Loucy (cell line): ENCODE measurements at regions not wholly inside any gene's neighbourhood (a gene's known extent, or its start where the extent isn't known, plus 50 kb on each side); places are given as distances from the start of the nearest gene placed in this dataset.

Experiments used
- H2AFZ ChIP-seq: fragments of 200-600 bp; sonication (generic); 2 replicates; pipeline ENCODE4 v1.6.0; 2016; ENCODE audit warnings: antibody characterized with exemption, mild to moderate bottlenecking, low read length, moderate library complexity
- H3F3A ChIP-seq: fragments of 200-600 bp; 2 replicates; pipeline ENCODE4 v1.6.0; 2016; ENCODE audit warnings: antibody characterized with exemption, low read depth, mild to moderate bottlenecking
- H3K27me3 ChIP-seq: fragments of 200-600 bp; sonication (generic); 2 replicates; pipeline ENCODE4 v1.6.1; 2014; ENCODE audit warnings: low read length, mild to moderate bottlenecking; ENCODE audit not compliant: insufficient read depth, poor library complexity, severe bottlenecking
- H3K36me3 ChIP-seq: fragments of 200-600 bp; sonication (generic); 2 replicates; pipeline ENCODE4 v1.6.1; 2016; ENCODE audit warnings: low read length; ENCODE audit not compliant: insufficient read depth
- H3K4me1 ChIP-seq: fragments of 200-600 bp; sonication (generic); 2 replicates; pipeline ENCODE4 v1.5.1; 2014; ENCODE audit warnings: low read length, mild to moderate bottlenecking; ENCODE audit not compliant: insufficient read depth, poor library complexity, severe bottlenecking
- H3K4me2 ChIP-seq: fragments of 200-600 bp; sonication (generic); 2 replicates; pipeline ENCODE4 v1.6.0; 2014; ENCODE audit warnings: antibody characterized with exemption, low read length, low read depth, mild to moderate bottlenecking; ENCODE audit not compliant: poor library complexity, severe bottlenecking
- H3K4me3 ChIP-seq: fragments of 200-600 bp; sonication (generic); 2 replicates; pipeline ENCODE4 v1.5.1; 2014; ENCODE audit warnings: low read length, mild to moderate bottlenecking, mixed read lengths; ENCODE audit not compliant: poor library complexity, severe bottlenecking
- H3K79me2 ChIP-seq: fragments of 200-600 bp; sonication (generic); 2 replicates; pipeline ENCODE4 v1.6.1; 2014; ENCODE audit warnings: low read length; ENCODE audit not compliant: insufficient read depth
- H3K9ac ChIP-seq: fragments of 200-600 bp; sonication (generic); 2 replicates; pipeline ENCODE4 v1.6.0; 2014; ENCODE audit warnings: mild to moderate bottlenecking, low read depth, low read length, moderate library complexity; ENCODE audit not compliant: poor library complexity, severe bottlenecking
- H3K9me2 ChIP-seq: fragments of 200-600 bp; sonication (generic); replicated peaks from 2 replicates; pipeline ENCODE4 v1.6.1; 2016; ENCODE audit warnings: low read depth, low read length, mixed read lengths
- H3K9me3 ChIP-seq: fragments of 200-600 bp; sonication (generic); 2 replicates; pipeline ENCODE4 v1.6.1; 2014; ENCODE audit warnings: mild to moderate bottlenecking, antibody characterized with exemption, low read length, low read depth; ENCODE audit not compliant: insufficient read depth
- H4K20me1 ChIP-seq: fragments of 200-600 bp; sonication (generic); 2 replicates; pipeline ENCODE4 v1.6.0; 2014; ENCODE audit warnings: antibody characterized with exemption, low read length, mild to moderate bottlenecking; ENCODE audit not compliant: insufficient read depth, poor library complexity, severe bottlenecking
- EZH2phosphoT487 ChIP-seq: fragments of 200-600 bp; IDR thresholded peaks from 2 replicates; pipeline ENCODE4 v1.6.1; 2018; ENCODE audit warnings: antibody characterized with exemption, mild to moderate bottlenecking, moderate library complexity, borderline replicate concordance
- TF ChIP-seq, protein P1 (sequence below): fragments of 200-600 bp; sonication (generic); conservative IDR thresholded peaks from 2 replicates; pipeline ENCODE4 v1.5.1; 2014; ENCODE audit warnings: mild to moderate bottlenecking, antibody characterized with exemption, low read length

- Histone ChIP-seq H3K36me3 (no peaks in the 10 kb centered on the region), H4K20me1 (no peaks in the 10 kb centered on the region), H3K4me1 (no peaks in the 10 kb centered on the region), H3F3A (no peaks in the 10 kb centered on the region), H3K4me3 (no peak overlapping the region), H3K79me2 (no peaks in the 10 kb centered on the region), H3K9me2 (no peaks in the 10 kb centered on the region), H3K9ac (no peak overlapping the region), H2AFZ (no peak overlapping the region), H3K9me3 (no peaks in the 10 kb centered on the region), H3K4me2 (no peak overlapping the region), H3K27me3 (no peaks in the 10 kb centered on the region)
- TF ChIP-seq EZH2phosphoT487: no peak
- TF ChIP-seq, protein P1, sequence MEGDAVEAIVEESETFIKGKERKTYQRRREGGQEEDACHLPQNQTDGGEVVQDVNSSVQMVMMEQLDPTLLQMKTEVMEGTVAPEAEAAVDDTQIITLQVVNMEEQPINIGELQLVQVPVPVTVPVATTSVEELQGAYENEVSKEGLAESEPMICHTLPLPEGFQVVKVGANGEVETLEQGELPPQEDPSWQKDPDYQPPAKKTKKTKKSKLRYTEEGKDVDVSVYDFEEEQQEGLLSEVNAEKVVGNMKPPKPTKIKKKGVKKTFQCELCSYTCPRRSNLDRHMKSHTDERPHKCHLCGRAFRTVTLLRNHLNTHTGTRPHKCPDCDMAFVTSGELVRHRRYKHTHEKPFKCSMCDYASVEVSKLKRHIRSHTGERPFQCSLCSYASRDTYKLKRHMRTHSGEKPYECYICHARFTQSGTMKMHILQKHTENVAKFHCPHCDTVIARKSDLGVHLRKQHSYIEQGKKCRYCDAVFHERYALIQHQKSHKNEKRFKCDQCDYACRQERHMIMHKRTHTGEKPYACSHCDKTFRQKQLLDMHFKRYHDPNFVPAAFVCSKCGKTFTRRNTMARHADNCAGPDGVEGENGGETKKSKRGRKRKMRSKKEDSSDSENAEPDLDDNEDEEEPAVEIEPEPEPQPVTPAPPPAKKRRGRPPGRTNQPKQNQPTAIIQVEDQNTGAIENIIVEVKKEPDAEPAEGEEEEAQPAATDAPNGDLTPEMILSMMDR: no peak
Observed at GRCh38 chr4:41802590-41802989, 54.1 kb upstream of the PHOX2B start.

DNA sequence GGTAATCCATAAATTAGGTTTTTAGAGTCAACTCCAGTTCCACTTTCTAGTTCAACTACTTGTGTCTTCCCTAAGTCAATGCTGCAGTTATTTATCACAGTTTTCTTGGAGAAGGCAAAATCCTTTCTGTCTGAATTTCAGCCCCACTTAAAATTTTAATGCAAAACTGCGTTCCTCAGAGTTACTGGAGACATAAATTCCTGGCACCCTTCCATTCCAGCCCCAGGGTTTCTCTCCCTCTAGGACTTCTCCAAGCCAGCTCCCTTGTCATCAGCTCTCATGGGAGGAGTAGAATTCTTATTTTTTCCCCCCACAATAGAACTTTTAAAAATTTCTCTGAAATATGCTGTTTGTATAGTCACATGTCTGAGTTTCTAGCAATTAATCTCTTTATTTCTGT, 50.6 kb upstream of the PHOX2B start:
- H3K79me2 ChIP-seq: no peaks in the 10 kb centered on the region
- TF ChIP-seq EZH2phosphoT487: no peak
- TF ChIP-seq, protein P1: no peak
- H2AFZ ChIP-seq: no peak overlapping the region
- no peak overlapping the region for H3K4me3 ChIP-seq
- no peaks in the 10 kb centered on the region for H3K9me3 ChIP-seq
- H3F3A ChIP-seq: no peaks in the 10 kb centered on the region
- no peaks in the 10 kb centered on the region for H4K20me1 ChIP-seq
- H3K4me2 ChIP-seq: no peak overlapping the region
- H3K9me2 ChIP-seq: no peaks in the 10 kb centered on the region
- no peaks in the 10 kb centered on the region for H3K27me3 ChIP-seq
- no peak overlapping the region for H3K9ac ChIP-seq
- no peaks in the 10 kb centered on the region for H3K36me3 ChIP-seq
- H3K4me1 ChIP-seq: no peaks in the 10 kb centered on the region
